ENCODE measurements at regions not wholly inside any gene's neighbourhood (a gene's known extent, or its start where the extent isn't known, plus 50 kb on each side); places are given as distances from the start of the nearest gene placed in this dataset.
"Not testable (repeated sequence)": the region's sequence is repeated elsewhere in the genome, so short reads cannot be mapped to it uniquely, and the experiment has no call there.

- not testable (repeated sequence) for TF ChIP-seq CBX8 (IDR thresholded peaks at IDR 0.05; ENCODE audit: borderline replicate concordance, low read depth, low read length); BACH1 (IDR thresholded peaks at IDR 0.05; ENCODE audit: low read length); USF2 (IDR thresholded peaks at IDR 0.05; ENCODE audit: low read length); CTCF (IDR thresholded peaks at IDR 0.05; ENCODE audit: control extremely low read depth in 1 of 3, insufficient read depth in 1 of 3, low read depth in 1 of 3, low read length in 3 of 3); TBP (IDR thresholded peaks at IDR 0.05; ENCODE audit: low read depth, low read length); ATF2 (IDR thresholded peaks at IDR 0.05; ENCODE audit: low read length); EZH2 (IDR thresholded peaks at IDR 0.05; ENCODE audit: low read depth, low read length, severe bottlenecking); GTF2F1 (IDR thresholded peaks at IDR 0.05; ENCODE audit: borderline replicate concordance, low read depth, low read length); JUND (IDR thresholded peaks at IDR 0.05; ENCODE audit: low read length); POLR2A (IDR thresholded peaks at IDR 0.05; ENCODE audit: control extremely low read depth in 1 of 2, low read depth in 2 of 2, low read length in 2 of 2)
Measured at GRCh38 chr3:152153115-152153514, 115.6 kb upstream of the MBNL1 start.
